DMS79 (cell line): ENCODE measurements at regions not wholly inside any gene's neighbourhood (a gene's known extent, or its start where the extent isn't known, plus 50 kb on each side); places are given as distances from the start of the nearest gene placed in this dataset.
"Not testable (repeated sequence)": the region's sequence is repeated elsewhere in the genome, so short reads cannot be mapped to it uniquely, and the experiment has no call there.

Experiments used
- DNase-seq: peaks from one replicate; lab custom pipeline; 2025; lab: John Stamatoyannopoulos, UW

GRCh38 chr7:138316421-138317043, 143.5 kb upstream of the TRIM24 start:
- no peak for DNase-seq

- no peak for DNase-seq
Observed at GRCh38 chr7:138317044-138317596, 142.9 kb upstream of the TRIM24 start.

GRCh38 chr7:138324941-138325340, 135.1 kb upstream of the TRIM24 start:
- no peak for DNase-seq

- peak; percentile 14 for DNase-seq
Observed at GRCh38 chr7:138325434-138325833, 134.6 kb upstream of the TRIM24 start.

GRCh38 chr7:138328215-138328614, 131.8 kb upstream of the TRIM24 start:
- DNase-seq: no peak

- DNase-seq: not testable (repeated sequence)
Observed at GRCh38 chr7:138332850-138333249, 127.2 kb upstream of the TRIM24 start.

GRCh38 chr7:138338361-138338760, 121.7 kb upstream of the TRIM24 start:
- peak; percentile 51 for DNase-seq

- DNase-seq: not testable (repeated sequence)
Observed at GRCh38 chr7:138339229-138339628, 120.8 kb upstream of the TRIM24 start.

- no peak for DNase-seq
Observed at GRCh38 chr7:138342990-138343389, 117.1 kb upstream of the TRIM24 start.

GRCh38 chr7:138345567-138345966, 114.5 kb upstream of the TRIM24 start:
- DNase-seq: no peak

GRCh38 chr7:138346975-138347374, 113.1 kb upstream of the TRIM24 start:
- no peak for DNase-seq

GRCh38 chr7:138349841-138350700, 110.0 kb upstream of the TRIM24 start:
- no peak for DNase-seq

- DNase-seq: no peak
Observed at GRCh38 chr7:138350701-138351357, 109.2 kb upstream of the TRIM24 start.

- no peak for DNase-seq
Observed at GRCh38 chr7:138352570-138353461, 107.2 kb upstream of the TRIM24 start.

GRCh38 chr7:138354066-138354465, 106.0 kb upstream of the TRIM24 start:
- no peak for DNase-seq

- no peak for DNase-seq
Observed at GRCh38 chr7:138355254-138355653, 104.8 kb upstream of the TRIM24 start.

GRCh38 chr7:138358850-138359341, 101.2 kb upstream of the TRIM24 start:
- no peak for DNase-seq

- peak; percentile 92 for DNase-seq
Observed at GRCh38 chr7:138359870-138360559, 100.0 kb upstream of the TRIM24 start.

GRCh38 chr7:138363721-138364120, 96.3 kb upstream of the TRIM24 start:
- no peak for DNase-seq

- DNase-seq: not testable (repeated sequence)
Observed at GRCh38 chr7:138366137-138366536, 93.9 kb upstream of the TRIM24 start.

GRCh38 chr7:138366676-138367075, 93.4 kb upstream of the TRIM24 start:
- not testable (repeated sequence) for DNase-seq
